ENCODE measurements at regions not wholly inside any gene's neighbourhood (a gene's known extent, or its start where the extent isn't known, plus 50 kb on each side); places are given as distances from the start of the nearest gene placed in this dataset.

- H3K27ac ChIP-seq (ENCODE audit: low read depth, low read length): no peak overlapping the region
- no peak overlapping the region for H2AFZ ChIP-seq (ENCODE audit: low read length, unreplicated experiment)
- H3K36me3 ChIP-seq (ENCODE audit: insufficient read depth, low read length): no peaks in the 10 kb centered on the region
- H3K4me3 ChIP-seq (ENCODE audit: low read depth, low read length): no peak overlapping the region
- H3K27me3 ChIP-seq (ENCODE audit: insufficient read depth, low read length): no peaks in the 10 kb centered on the region
- H3K4me1 ChIP-seq (ENCODE audit: control insufficient read depth, insufficient read depth, low read length, unreplicated experiment): no peaks in the 10 kb centered on the region
- H3K79me2 ChIP-seq (ENCODE audit: control insufficient read depth, insufficient read depth, low read length, unreplicated experiment): no peaks in the 10 kb centered on the region
Measured at GRCh38 chr20:11302436-11302835, 615.3 kb upstream of the BTBD3 start.

- Histone ChIP-seq H3K4me1 (ENCODE audit: control insufficient read depth, insufficient read depth, low read length, unreplicated experiment) (no peaks in the 10 kb centered on the region), H2AFZ (ENCODE audit: low read length, unreplicated experiment) (no peak overlapping the region), H3K79me2 (ENCODE audit: control insufficient read depth, insufficient read depth, low read length, unreplicated experiment) (no peaks in the 10 kb centered on the region), H3K36me3 (ENCODE audit: insufficient read depth, low read length) (no peaks in the 10 kb centered on the region), H3K27ac (ENCODE audit: low read depth, low read length) (no peak overlapping the region), H3K27me3 (ENCODE audit: insufficient read depth, low read length) (no peaks in the 10 kb centered on the region), H3K4me3 (ENCODE audit: low read depth, low read length) (no peak overlapping the region)
Measured at GRCh38 chr20:11304795-11305194, 612.9 kb upstream of the BTBD3 start.

GRCh38 chr20:11305406-11305805, 612.3 kb upstream of the BTBD3 start:
- Histone ChIP-seq H3K79me2 (ENCODE audit: control insufficient read depth, insufficient read depth, low read length, unreplicated experiment) (no peaks in the 10 kb centered on the region), H3K4me3 (ENCODE audit: low read depth, low read length) (no peak overlapping the region), H3K27ac (ENCODE audit: low read depth, low read length) (no peak overlapping the region), H3K27me3 (ENCODE audit: insufficient read depth, low read length) (no peaks in the 10 kb centered on the region), H2AFZ (ENCODE audit: low read length, unreplicated experiment) (no peak overlapping the region), H3K36me3 (ENCODE audit: insufficient read depth, low read length) (no peaks in the 10 kb centered on the region), H3K4me1 (ENCODE audit: control insufficient read depth, insufficient read depth, low read length, unreplicated experiment) (no peaks in the 10 kb centered on the region)

DNA sequence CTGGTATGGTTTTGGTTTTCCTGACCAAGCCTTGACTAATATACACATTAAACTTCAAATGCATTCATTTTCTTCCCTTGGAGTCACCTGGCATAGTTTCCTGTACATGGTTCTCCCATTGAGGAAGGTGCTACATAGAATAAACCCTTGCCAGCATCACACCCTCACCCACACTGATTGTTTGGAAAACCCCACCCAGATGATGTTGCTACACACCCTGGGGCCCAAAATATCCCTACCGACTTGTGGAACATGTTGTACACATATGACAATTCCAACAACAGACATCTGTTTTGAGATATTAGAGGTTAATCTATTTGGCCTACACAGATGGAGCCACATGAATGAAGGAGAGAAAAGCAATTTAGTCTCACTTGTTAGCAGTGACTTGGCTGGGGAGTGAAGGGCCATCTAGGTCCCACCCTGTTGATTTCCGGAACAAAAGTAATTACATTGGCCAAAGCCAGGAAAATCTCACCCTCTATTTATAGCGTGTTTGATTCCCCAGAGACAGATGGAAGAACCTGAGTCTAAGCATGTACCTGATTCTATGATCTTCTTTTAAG, 606.0 kb upstream of the BTBD3 start:
- Histone ChIP-seq H3K79me2 (ENCODE audit: control insufficient read depth, insufficient read depth, low read length, unreplicated experiment) (no peaks in the 10 kb centered on the region), H3K27me3 (ENCODE audit: insufficient read depth, low read length) (no peaks in the 10 kb centered on the region), H3K27ac (ENCODE audit: low read depth, low read length) (no peak overlapping the region), H3K4me1 (ENCODE audit: control insufficient read depth, insufficient read depth, low read length, unreplicated experiment) (no peaks in the 10 kb centered on the region), H3K36me3 (ENCODE audit: insufficient read depth, low read length) (no peaks in the 10 kb centered on the region), H3K4me3 (ENCODE audit: low read depth, low read length) (no peak overlapping the region), H2AFZ (ENCODE audit: low read length, unreplicated experiment) (no peak overlapping the region)

- no peak overlapping the region for H3K4me3 ChIP-seq (ENCODE audit: low read depth, low read length)
- no peaks in the 10 kb centered on the region for H3K4me1 ChIP-seq (ENCODE audit: control insufficient read depth, insufficient read depth, low read length, unreplicated experiment)
- H3K27me3 ChIP-seq (ENCODE audit: insufficient read depth, low read length): no peaks in the 10 kb centered on the region
Measured at GRCh38 chr20:11315525-11315924, 602.2 kb upstream of the BTBD3 start.

GRCh38 chr20:11316244-11316643, 601.4 kb upstream of the BTBD3 start:
- Histone ChIP-seq H3K27me3 (ENCODE audit: insufficient read depth, low read length) (no peaks in the 10 kb centered on the region), H3K4me3 (ENCODE audit: low read depth, low read length) (no peak overlapping the region), H3K79me2 (ENCODE audit: control insufficient read depth, insufficient read depth, low read length, unreplicated experiment) (no peaks in the 10 kb centered on the region), H3K27ac (ENCODE audit: low read depth, low read length) (no peak overlapping the region), H3K36me3 (ENCODE audit: insufficient read depth, low read length) (no peaks in the 10 kb centered on the region), H3K4me1 (ENCODE audit: control insufficient read depth, insufficient read depth, low read length, unreplicated experiment) (no peaks in the 10 kb centered on the region), H2AFZ (ENCODE audit: low read length, unreplicated experiment) (no peak overlapping the region)

More at GRCh38 chr20:11315525-11315924, 602.2 kb upstream of the BTBD3 start:
- H3K79me2 ChIP-seq (ENCODE audit: control insufficient read depth, insufficient read depth, low read length, unreplicated experiment): no peaks in the 10 kb centered on the region
- no peak overlapping the region for H3K27ac ChIP-seq (ENCODE audit: low read depth, low read length)
- H3K36me3 ChIP-seq (ENCODE audit: insufficient read depth, low read length): no peaks in the 10 kb centered on the region
- H2AFZ ChIP-seq (ENCODE audit: low read length, unreplicated experiment): no peak overlapping the region

GRCh38 chr20:11320033-11320432, 597.7 kb upstream of the BTBD3 start:
- H3K79me2 ChIP-seq (ENCODE audit: control insufficient read depth, insufficient read depth, low read length, unreplicated experiment): no peaks in the 10 kb centered on the region
- no peak overlapping the region for H3K27ac ChIP-seq (ENCODE audit: low read depth, low read length)

DNA sequence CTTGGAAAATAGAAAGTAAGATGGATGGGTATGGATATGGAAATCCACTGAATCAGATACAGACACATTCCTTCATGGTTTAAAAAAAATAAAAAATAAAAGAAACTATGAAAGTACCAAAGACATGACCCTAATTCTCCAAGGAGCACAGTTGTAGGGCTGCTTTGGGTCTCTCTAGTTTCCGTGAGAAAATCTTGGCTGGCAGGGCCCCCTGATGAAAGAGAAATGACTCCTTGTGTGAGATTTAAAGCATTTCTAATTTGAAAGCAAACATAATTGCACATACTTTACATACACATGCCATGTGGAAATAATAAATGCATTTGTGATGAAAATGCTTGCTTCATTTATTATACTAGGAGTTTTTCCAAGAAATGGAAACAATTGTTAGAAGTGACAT, 593.9 kb upstream of the BTBD3 start:
- no peak overlapping the region for H3K27ac ChIP-seq (ENCODE audit: low read depth, low read length)
- no peaks in the 10 kb centered on the region for H3K79me2 ChIP-seq (ENCODE audit: control insufficient read depth, insufficient read depth, low read length, unreplicated experiment)
- H2AFZ ChIP-seq (ENCODE audit: low read length, unreplicated experiment): no peak overlapping the region
- H3K4me3 ChIP-seq (ENCODE audit: low read depth, low read length): no peak overlapping the region
- H3K27me3 ChIP-seq (ENCODE audit: insufficient read depth, low read length): no peaks in the 10 kb centered on the region
- H3K36me3 ChIP-seq (ENCODE audit: insufficient read depth, low read length): no peaks in the 10 kb centered on the region
- H3K4me1 ChIP-seq (ENCODE audit: control insufficient read depth, insufficient read depth, low read length, unreplicated experiment): no peaks in the 10 kb centered on the region

More at GRCh38 chr20:11320033-11320432, 597.7 kb upstream of the BTBD3 start:
- Histone ChIP-seq H3K4me3 (ENCODE audit: low read depth, low read length) (no peak overlapping the region), H3K4me1 (ENCODE audit: control insufficient read depth, insufficient read depth, low read length, unreplicated experiment) (no peaks in the 10 kb centered on the region), H3K27me3 (ENCODE audit: insufficient read depth, low read length) (no peaks in the 10 kb centered on the region), H3K36me3 (ENCODE audit: insufficient read depth, low read length) (no peaks in the 10 kb centered on the region), H2AFZ (ENCODE audit: low read length, unreplicated experiment) (no peak overlapping the region)

DNA sequence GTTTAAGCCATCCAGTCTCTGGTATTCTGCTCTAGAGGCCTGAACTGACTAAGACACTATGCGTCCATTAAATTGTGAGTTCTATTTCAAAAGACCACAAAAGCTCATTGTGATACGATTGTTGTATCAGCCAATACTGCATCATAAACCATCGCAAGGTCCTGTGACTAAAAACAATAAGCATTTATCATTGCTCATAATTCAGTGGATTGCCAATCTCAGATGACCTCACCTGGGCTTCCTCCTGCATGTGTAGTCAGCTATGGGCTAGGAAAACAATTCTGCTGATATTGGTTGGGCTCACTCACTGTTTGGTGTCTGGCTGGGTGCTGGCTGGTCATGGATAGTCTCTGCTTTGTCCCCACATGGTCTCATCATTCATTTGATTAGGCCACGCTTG, 592.7 kb upstream of the BTBD3 start:
- Histone ChIP-seq H3K27ac (ENCODE audit: low read depth, low read length) (no peak overlapping the region), H2AFZ (ENCODE audit: low read length, unreplicated experiment) (no peak overlapping the region), H3K27me3 (ENCODE audit: insufficient read depth, low read length) (no peaks in the 10 kb centered on the region), H3K36me3 (ENCODE audit: insufficient read depth, low read length) (no peaks in the 10 kb centered on the region), H3K4me1 (ENCODE audit: control insufficient read depth, insufficient read depth, low read length, unreplicated experiment) (no peaks in the 10 kb centered on the region), H3K4me3 (ENCODE audit: low read depth, low read length) (no peak overlapping the region), H3K79me2 (ENCODE audit: control insufficient read depth, insufficient read depth, low read length, unreplicated experiment) (no peaks in the 10 kb centered on the region)

DNA sequence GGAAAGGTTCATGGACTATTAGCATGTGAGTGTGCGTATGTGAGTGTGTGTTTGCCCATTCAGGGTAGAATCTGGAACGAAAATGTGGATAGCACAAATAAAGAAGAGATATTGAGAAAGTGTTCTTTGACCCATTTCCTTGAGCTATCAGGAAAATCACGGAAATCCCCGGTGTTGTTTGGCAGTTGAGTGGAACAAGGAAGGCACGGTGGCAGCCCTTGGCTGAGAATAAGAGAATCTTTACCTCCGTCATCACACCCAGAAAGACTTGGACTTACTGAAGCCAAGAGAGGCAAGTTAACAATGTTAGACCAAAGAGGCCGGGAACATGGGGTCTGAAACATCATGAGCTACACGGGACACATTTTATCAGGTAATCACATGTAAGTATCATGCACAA, 588.9 kb upstream of the BTBD3 start:
- Histone ChIP-seq H3K27ac (ENCODE audit: low read depth, low read length) (no peak overlapping the region), H2AFZ (ENCODE audit: low read length, unreplicated experiment) (no peak overlapping the region), H3K4me1 (ENCODE audit: control insufficient read depth, insufficient read depth, low read length, unreplicated experiment) (no peaks in the 10 kb centered on the region), H3K27me3 (ENCODE audit: insufficient read depth, low read length) (no peaks in the 10 kb centered on the region), H3K36me3 (ENCODE audit: insufficient read depth, low read length) (no peaks in the 10 kb centered on the region), H3K79me2 (ENCODE audit: control insufficient read depth, insufficient read depth, low read length, unreplicated experiment) (no peaks in the 10 kb centered on the region), H3K4me3 (ENCODE audit: low read depth, low read length) (no peak overlapping the region)

GRCh38 chr20:11329271-11329670, 588.4 kb upstream of the BTBD3 start:
- no peak overlapping the region for H3K4me3 ChIP-seq (ENCODE audit: low read depth, low read length)
- no peak overlapping the region for H3K27ac ChIP-seq (ENCODE audit: low read depth, low read length)
- no peak overlapping the region for H2AFZ ChIP-seq (ENCODE audit: low read length, unreplicated experiment)
- H3K4me1 ChIP-seq (ENCODE audit: control insufficient read depth, insufficient read depth, low read length, unreplicated experiment): no peaks in the 10 kb centered on the region
- H3K79me2 ChIP-seq (ENCODE audit: control insufficient read depth, insufficient read depth, low read length, unreplicated experiment): no peaks in the 10 kb centered on the region
- no peaks in the 10 kb centered on the region for H3K27me3 ChIP-seq (ENCODE audit: insufficient read depth, low read length)
- no peaks in the 10 kb centered on the region for H3K36me3 ChIP-seq (ENCODE audit: insufficient read depth, low read length)
